K562 (cell line): ENCODE measurements at regions not wholly inside any gene's neighbourhood (a gene's known extent, or its start where the extent isn't known, plus 50 kb on each side); places are given as distances from the start of the nearest gene placed in this dataset.

ENCODE experiments used
- ATAC-seq: fragments of 200-7000 bp; cut with Tn5 transposase; 3 replicates; pipeline ENCODE4 v1.9.1; 2020; ENCODE audit warnings: moderate library complexity
- BruUV-seq: library from RNA; stranded (reverse); fragments of 400-500 nt; replicated peaks from 2 replicates; lab custom pipeline; 2021; lab: Mats Ljungman, UMichigan
- CTCF ChIA-PET: fragments of 300-600 bp; formaldehyde crosslinking; extraction: SDS; loops from one replicate; lab custom pipeline; 2021; ENCODE audit warnings: low intra/inter-chr PET ratio; lab: Yijun Ruan, JAX
- POLR2A ChIA-PET: fragments of 300-600, 350-650 bp; sonication (Branson Sonifier 250); formaldehyde crosslinking; extraction: SDS; loops from one replicate; lab custom pipeline; 2021; ENCODE audit warnings: antibody characterized with exemption, inconsistent platforms; lab: Yijun Ruan, JAX
- DNase-seq, 4 experiments: peaks; one replicate each; pipeline versions ENCODE4 v3.0.0 to v3.0.0-alpha.2; 2011 to 2018; ENCODE audit warnings: low spot score in 3 of 4, mixed read lengths in 3 of 4; ENCODE audit errors: extremely low read depth in 1 of 4
- FAIRE-seq: peaks from 2 replicates; lab custom pipeline; 2011; peaks lifted over from hg19 to GRCh38; lab: Jason Lieb, UNC
- H2AFZ ChIP-seq: 2 replicates; pipeline ENCODE4 v1.6.0; 2011; ENCODE audit warnings: low read depth, low read length, control low read depth, inconsistent platforms
- H3K27ac ChIP-seq: fragments of 200-600 bp; 3 replicates; pipeline ENCODE4 v1.8.0; 2011; ENCODE audit warnings: low read depth, mild to moderate bottlenecking, control low read depth, inconsistent platforms, low read length, moderate library complexity, mixed read lengths; ENCODE audit errors: extremely low read depth
- H3K27me3 ChIP-seq, 2 experiments: fragments of 300-600 bp in 1 of 2; 2 replicates in 1 of 2; 3 replicates in 1 of 2; pipeline versions ENCODE4 v1.6.0 to v1.8.0; 2011; ENCODE audit warnings: inconsistent platforms in 2 of 2, low read length in 2 of 2, mild to moderate bottlenecking in 1 of 2, mixed read lengths in 1 of 2, moderate library complexity in 1 of 2; ENCODE audit not compliant: control insufficient read depth in 2 of 2, insufficient read depth in 2 of 2
- H3K36me3 ChIP-seq: fragments of 300-600 bp; 3 replicates; pipeline ENCODE4 v1.8.0; 2011; ENCODE audit warnings: mild to moderate bottlenecking, low read length, inconsistent platforms; ENCODE audit not compliant: control insufficient read depth, insufficient read depth
- H3K4me1 ChIP-seq, 2 experiments: fragments of 200-600 bp in 1 of 2; replicated peaks in 1 of 2; 2 replicates in 1 of 2; 3 replicates in 1 of 2; pipeline versions ENCODE4 v1.5.1 to v1.8.0; 2011; ENCODE audit warnings: inconsistent platforms in 2 of 2, low read length in 2 of 2, mild to moderate bottlenecking in 1 of 2, mixed read lengths in 1 of 2, moderate library complexity in 1 of 2; ENCODE audit not compliant: control insufficient read depth in 2 of 2, insufficient read depth in 2 of 2
- H3K4me2 ChIP-seq: 2 replicates; pipeline ENCODE4 v1.6.1; 2011; ENCODE audit warnings: low read length, control low read depth, inconsistent platforms, mixed read lengths; ENCODE audit not compliant: insufficient read depth
- H3K4me3 ChIP-seq: fragments of 200-600 bp; sonication (generic), shearing (Covaris generic); 2 replicates; pipeline ENCODE4 v1.5.1; 2016; ENCODE audit warnings: control low read depth, inconsistent platforms
- H3K79me2 ChIP-seq: fragments of 200-600 bp; 3 replicates; pipeline ENCODE4 v1.8.0; 2011; ENCODE audit warnings: low read length, inconsistent platforms; ENCODE audit not compliant: control insufficient read depth, insufficient read depth
- H3K9ac ChIP-seq, 2 experiments: 2 replicates each; pipeline versions ENCODE4 v1.6.0 to v1.6.1; 2011; ENCODE audit warnings: low read depth in 2 of 2, low read length in 2 of 2, control low read depth in 1 of 2, inconsistent platforms in 1 of 2, mild to moderate bottlenecking in 1 of 2, mixed read lengths in 1 of 2; ENCODE audit not compliant: insufficient read depth in 1 of 2
- H3K9me1 ChIP-seq: one replicate; pipeline ENCODE4 v1.6.0; 2011; ENCODE audit warnings: inconsistent platforms, mild to moderate bottlenecking, low read length, moderate library complexity; ENCODE audit not compliant: control insufficient read depth, insufficient read depth
- H3K9me3 ChIP-seq: replicated peaks from 2 replicates; pipeline ENCODE4 v1.5.1; 2011; ENCODE audit warnings: low read depth, low read length, inconsistent platforms; ENCODE audit not compliant: control insufficient read depth, insufficient read depth
- H4K20me1 ChIP-seq: replicated peaks from 2 replicates; pipeline ENCODE4 v1.6.1; 2011; ENCODE audit warnings: low read length, inconsistent platforms, mixed read lengths; ENCODE audit not compliant: control insufficient read depth, insufficient read depth
- CBX2 ChIP-seq: fragments of 200-600 bp; sonication (generic); IDR thresholded peaks from one replicate; pipeline ENCODE4 v1.6.1; 2012; ENCODE audit warnings: mild to moderate bottlenecking, low read length, inconsistent platforms; ENCODE audit not compliant: insufficient read depth, poor library complexity, severe bottlenecking
- CBX3 ChIP-seq, 2 experiments: IDR thresholded peaks; 1 replicate in 1 of 2; 2 replicates in 1 of 2; pipeline ENCODE4 v1.6.1; 2012; ENCODE audit warnings: inconsistent platforms in 2 of 2, low read length in 2 of 2, borderline replicate concordance in 1 of 2, control low read depth in 1 of 2
- CCAR2 ChIP-seq: fragments of 200-400 bp; formaldehyde crosslinking; IDR thresholded peaks from 2 replicates; pipeline ENCODE4 v1.6.1; 2017; ENCODE audit warnings: mild to moderate bottlenecking, low read depth, low read length
- COPS2 ChIP-seq: fragments of 450-650 bp; conservative IDR thresholded peaks from 2 replicates; pipeline ENCODE4 v1.6.1; 2016; ENCODE audit warnings: mild to moderate bottlenecking, moderate library complexity
- GTF3C2 ChIP-seq: IDR thresholded peaks from 3 replicates; pipeline ENCODE4 v1.6.1; 2011; ENCODE audit warnings: borderline replicate concordance, mild to moderate bottlenecking, moderate library complexity; ENCODE audit not compliant: insufficient read length; ENCODE audit errors: extremely low read depth
- MIER1 ChIP-seq: fragments of 450-650 bp; IDR thresholded peaks from 2 replicates; pipeline ENCODE4 v1.6.1; 2016; ENCODE audit warnings: antibody characterized with exemption, mild to moderate bottlenecking, low read depth
- MXI1 ChIP-seq: IDR thresholded peaks from 2 replicates; pipeline ENCODE4 v1.6.1; 2011; ENCODE audit warnings: low read depth, mild to moderate bottlenecking, improper control_type of control experiment, low read length
- NFE2L1 ChIP-seq: fragments of 450-650 bp; IDR thresholded peaks from 2 replicates; pipeline ENCODE4 v1.6.1; 2016; ENCODE audit warnings: missing genetic modification characterization, low read depth, mild to moderate bottlenecking, missing compliant biosample characterization, moderate library complexity, borderline replicate concordance
- POLR2A ChIP-seq: fragments of 450-650 bp; conservative IDR thresholded peaks from 2 replicates; pipeline ENCODE4 v1.6.1; 2016
- SP1 ChIP-seq: sonication (generic); formaldehyde crosslinking; IDR thresholded peaks from 2 replicates; pipeline ENCODE4 v1.8.1; 2022; ENCODE audit warnings: mild to moderate bottlenecking, missing genetic modification reagents
- WGBS: fragments of 100-300 bp; shearing (Covaris generic); methylation state at CpG from one replicate; pipeline ENCODE4 v1.1.6; 2016; ENCODE audit warnings: low coverage, mixed read lengths; ENCODE audit not compliant: insufficient coverage; ENCODE audit errors: missing lambda C conversion rate; 5-methylcytosine and 5-hydroxymethylcytosine counted together
- in situ Hi-C: fragments of 300-500 bp; cut with MboI; formaldehyde crosslinking; loops from 4 replicates; pipeline ENCODE4 v1.15.0; 2018; ENCODE audit warnings: inconsistent platforms, mixed read lengths
- intact Hi-C: fragments of 100-400 bp; cut with micrococcal nuclease; formaldehyde crosslinking; loops from 2 replicates; pipeline ENCODE4 v1.14.2; 2022
- TF ChIP-seq, protein P1 (sequence below): fragments of 450-650 bp; formaldehyde crosslinking; IDR thresholded peaks from 2 replicates; pipeline ENCODE4 v1.4.0; 2020; ENCODE audit warnings: mild to moderate bottlenecking, mixed read lengths
- TF ChIP-seq, protein P2 (sequence below): fragments of 250-450 bp; sonication (Bioruptor Pico); IDR thresholded peaks from 2 replicates; pipeline ENCODE4 v1.8.0; 2022; ENCODE audit warnings: moderate library complexity, mild to moderate bottlenecking, inconsistent platforms

DNA sequence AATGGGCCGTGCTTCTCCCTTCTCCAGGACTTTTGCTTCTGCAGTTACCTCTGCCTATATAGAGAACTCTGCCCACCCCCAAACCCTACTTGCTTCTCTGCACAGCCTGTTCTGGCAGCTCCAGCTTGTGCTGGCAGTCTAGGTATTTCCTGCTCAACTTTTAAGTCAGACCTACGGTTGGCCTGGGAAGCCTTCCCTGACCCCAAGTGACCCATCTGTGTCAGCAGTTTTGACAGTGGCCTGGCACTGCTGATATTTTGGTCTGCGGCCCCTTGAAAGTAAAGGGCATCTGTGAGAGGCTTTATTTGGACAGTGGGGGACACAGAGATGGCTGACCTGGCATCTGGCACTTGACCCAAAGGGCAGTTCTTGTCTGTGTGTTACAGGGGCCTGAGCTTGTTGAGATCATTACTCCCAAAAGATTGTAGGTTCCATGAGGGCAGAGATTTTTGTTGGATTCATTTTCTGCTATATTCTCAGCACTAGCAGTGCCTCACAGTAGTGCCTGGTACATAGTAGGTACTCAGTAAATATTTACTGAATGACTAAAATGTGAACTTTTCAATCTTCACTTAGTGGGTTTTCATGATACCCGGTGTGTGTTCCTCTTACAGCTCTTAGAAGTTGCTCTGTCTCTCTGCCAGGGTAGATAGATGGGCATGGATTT is 55.2 kb upstream of the TRAK1 start (continued):
- TF ChIP-seq, protein P1, sequence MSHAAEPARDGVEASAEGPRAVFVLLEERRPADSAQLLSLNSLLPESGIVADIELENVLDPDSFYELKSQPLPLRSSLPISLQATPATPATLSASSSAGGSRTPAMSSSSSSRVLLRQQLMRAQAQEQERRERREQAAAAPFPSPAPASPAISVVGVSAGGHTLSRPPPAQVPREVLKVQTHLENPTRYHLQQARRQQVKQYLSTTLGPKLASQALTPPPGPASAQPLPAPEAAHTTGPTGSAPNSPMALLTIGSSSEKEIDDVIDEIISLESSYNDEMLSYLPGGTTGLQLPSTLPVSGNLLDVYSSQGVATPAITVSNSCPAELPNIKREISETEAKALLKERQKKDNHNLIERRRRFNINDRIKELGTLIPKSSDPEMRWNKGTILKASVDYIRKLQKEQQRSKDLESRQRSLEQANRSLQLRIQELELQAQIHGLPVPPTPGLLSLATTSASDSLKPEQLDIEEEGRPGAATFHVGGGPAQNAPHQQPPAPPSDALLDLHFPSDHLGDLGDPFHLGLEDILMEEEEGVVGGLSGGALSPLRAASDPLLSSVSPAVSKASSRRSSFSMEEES (CRISPR knock-in tag): peak; percentile 4; the same call in 1 of the 2 replicates
- TF ChIP-seq CBX2 (no peak), SP1 (CRISPR knock-in tag) (no peak), COPS2 (no peak), POLR2A (no peak), MXI1 (no peak), CCAR2 (no peak), MIER1 (no peak)
- TF ChIP-seq, protein P2, sequence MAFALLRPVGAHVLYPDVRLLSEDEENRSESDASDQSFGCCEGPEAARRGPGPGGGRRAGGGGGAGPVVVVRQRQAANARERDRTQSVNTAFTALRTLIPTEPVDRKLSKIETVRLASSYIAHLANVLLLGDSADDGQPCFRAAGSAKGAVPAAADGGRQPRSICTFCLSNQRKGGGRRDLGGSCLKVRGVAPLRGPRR (CRISPR knock-in tag): no peak

GRCh38 chr3:42035007-42035406 is 56.1 kb upstream of the TRAK1 start:
- Histone ChIP-seq H4K20me1 (peaks cover 48% of the 10 kb centered on the region), H3K9ac (no peak overlapping the region), H3K4me3 (no peak overlapping the region), H3K79me2 (peaks cover 25% of the 10 kb centered on the region), H3K9me1 (no peaks in the 10 kb centered on the region), H3K4me2 (no peak overlapping the region), H3K36me3 (peaks cover 16% of the 10 kb centered on the region), H3K9me3 (no peaks in the 10 kb centered on the region), H3K27me3 (no peaks in the 10 kb centered on the region), H3K4me1 (peaks cover 16 to 18% of the 10 kb centered on the region in 2 experiments; a peak in 4 of 5 replicates), H3K27ac (no peak overlapping the region; the same call in 2 of the 3 replicates), H2AFZ (no peak overlapping the region)
- FAIRE-seq (no peak), DNase-seq (no peak), ATAC-seq (no peak)
- in situ Hi-C loops (no loop called here), intact Hi-C loops (no loop called here)
- TF ChIP-seq CBX3 (IDR thresholded peaks at IDR 0.05; ENCODE audit: borderline replicate concordance in 1 of 2, low read length in 2 of 2) (no peak), GTF3C2 (no peak), NFE2L1 (tag) (no peak)
- POLR2A ChIA-PET: interaction anchor here (0.6 to 4.3 kb wide), 5 partner anchors 9 to 39 kb away, joined by 3 to 32 read pairs (median 14); no protein-coding TSS in a partner anchor
- CTCF ChIA-PET: no interaction called here
- 77% methylated on average over 3 of the region's 3 CpGs for WGBS
- BruUV-seq: no TSS peak
